Liver (tissue), 7 donors: ENCODE measurements at regions not wholly inside any gene's neighbourhood (a gene's known extent, or its start where the extent isn't known, plus 50 kb on each side); places are given as distances from the start of the nearest gene placed in this dataset.

Experiments used
- DNase-seq: peaks from one replicate; pipeline ENCODE4 v3.0.0-alpha.2; 2017; ENCODE audit warnings: low spot score
- H3K27ac ChIP-seq, 2 donors: one replicate each; pipeline ENCODE4 v1.7.0; 2013; ENCODE audit warnings: inconsistent platforms in 2 of 2, low read length in 2 of 2, control low read depth in 1 of 2, low read depth in 1 of 2, mild to moderate bottlenecking in 1 of 2
- H3K27me3 ChIP-seq, 4 donors: one replicate each; pipeline versions ENCODE4 v1.6.1 to v1.7.0; 2013; ENCODE audit warnings: low read length in 3 of 4, inconsistent platforms in 1 of 4, mild to moderate bottlenecking in 1 of 4, moderate library complexity in 1 of 4; ENCODE audit not compliant: control insufficient read depth in 4 of 4, insufficient read depth in 4 of 4
- H3K36me3 ChIP-seq, 4 donors: one replicate each; pipeline versions ENCODE4 v1.6.1 to v1.7.0; 2013; ENCODE audit warnings: low read length in 3 of 4, mild to moderate bottlenecking in 3 of 4, low read depth in 1 of 4, moderate library complexity in 1 of 4; ENCODE audit not compliant: control insufficient read depth in 4 of 4, insufficient read depth in 3 of 4
- H3K4me1 ChIP-seq, 4 donors: one replicate each; pipeline versions ENCODE4 v1.6.1 to v1.7.0; 2013; ENCODE audit warnings: low read length in 3 of 4, mild to moderate bottlenecking in 3 of 4, moderate library complexity in 1 of 4; ENCODE audit not compliant: control insufficient read depth in 4 of 4, insufficient read depth in 4 of 4
- H3K4me3 ChIP-seq, 3 donors: one replicate each; pipeline versions ENCODE4 v1.6.1 to v1.7.0; 2013; ENCODE audit warnings: low read length in 3 of 3, control low read depth in 1 of 3, low read depth in 1 of 3, mild to moderate bottlenecking in 1 of 3
- H3K9ac ChIP-seq, 2 donors: one replicate each; pipeline ENCODE4 v1.7.0; 2013; ENCODE audit warnings: low read length in 2 of 2, mild to moderate bottlenecking in 2 of 2, moderate library complexity in 2 of 2, control low read depth in 1 of 2, low read depth in 1 of 2
- H3K9me3 ChIP-seq, 4 donors: one replicate each; pipeline versions ENCODE4 v1.6.1 to v1.7.0; 2013; ENCODE audit warnings: low read length in 3 of 4; ENCODE audit not compliant: control insufficient read depth in 4 of 4
- EGR1 ChIP-seq, 2 donors: IDR thresholded peaks; 2 replicates each; pipeline ENCODE4 v1.6.1; 2016 to 2018; ENCODE audit warnings: antibody characterized with exemption in 2 of 2, low read depth in 2 of 2
- FOXA1 ChIP-seq: IDR thresholded peaks from 2 replicates; pipeline ENCODE4 v1.6.1; 2016; ENCODE audit warnings: antibody characterized with exemption
- FOXA2 ChIP-seq: IDR thresholded peaks from 2 replicates; pipeline ENCODE4 v1.6.1; 2016; ENCODE audit warnings: antibody characterized with exemption
- GABPA ChIP-seq, 2 donors: IDR thresholded peaks in 1 of 2; conservative IDR thresholded peaks in 1 of 2; 2 replicates each; pipeline ENCODE4 v1.6.1; 2016; ENCODE audit warnings: antibody characterized with exemption in 2 of 2, mild to moderate bottlenecking in 1 of 2, moderate library complexity in 1 of 2
- HNF4A ChIP-seq, 2 donors: conservative IDR thresholded peaks; 2 replicates each; pipeline ENCODE4 v1.6.1; 2016; ENCODE audit warnings: antibody characterized with exemption in 2 of 2, mild to moderate bottlenecking in 2 of 2
- HNF4G ChIP-seq: IDR thresholded peaks from 2 replicates; pipeline ENCODE4 v1.6.1; 2016; ENCODE audit warnings: antibody characterized with exemption
- JUND ChIP-seq, 2 donors: IDR thresholded peaks; 2 replicates each; pipeline ENCODE4 v1.6.1; 2016; ENCODE audit warnings: antibody characterized with exemption in 2 of 2
- NR2F2 ChIP-seq: IDR thresholded peaks from 2 replicates; pipeline ENCODE4 v1.6.1; 2016; ENCODE audit warnings: antibody characterized with exemption
- RAD21 ChIP-seq, 2 donors: IDR thresholded peaks; 2 replicates each; pipeline ENCODE4 v1.6.1; 2016; ENCODE audit warnings: antibody characterized with exemption in 2 of 2, mild to moderate bottlenecking in 2 of 2
- RXRA ChIP-seq, 2 donors: IDR thresholded peaks; 2 replicates each; pipeline ENCODE4 v1.6.1; 2017 to 2018; ENCODE audit warnings: antibody characterized with exemption in 2 of 2, mild to moderate bottlenecking in 1 of 2
- SP1 ChIP-seq: IDR thresholded peaks from 2 replicates; pipeline ENCODE4 v1.6.1; 2018; ENCODE audit warnings: antibody characterized with exemption, mild to moderate bottlenecking
- TAF1 ChIP-seq: conservative IDR thresholded peaks from 2 replicates; pipeline ENCODE4 v1.6.1; 2016; ENCODE audit warnings: antibody characterized with exemption, mild to moderate bottlenecking
- YY1 ChIP-seq: IDR thresholded peaks from 2 replicates; pipeline ENCODE4 v1.6.1; 2016; ENCODE audit warnings: antibody characterized with exemption, mild to moderate bottlenecking
- TF ChIP-seq, protein P1 (sequence below): fragments of 150-350 bp; IDR thresholded peaks from 2 replicates; pipeline ENCODE4 v1.5.1; 2017; ENCODE audit warnings: improper control_type of control experiment, low read depth, low read length; ENCODE audit not compliant: missing input control
- TF ChIP-seq, protein P2 (sequence below): IDR thresholded peaks from 2 replicates; pipeline ENCODE4 v1.6.1; 2016; ENCODE audit warnings: antibody characterized with exemption, mild to moderate bottlenecking
- TF ChIP-seq, protein P3 (sequence below): IDR thresholded peaks from 2 replicates; pipeline ENCODE4 v1.6.1; 2016; ENCODE audit warnings: antibody characterized with exemption
- TF ChIP-seq, protein P4 (sequence below): IDR thresholded peaks from 2 replicates; pipeline ENCODE4 v1.6.1; 2016; ENCODE audit warnings: antibody characterized with exemption
- TF ChIP-seq, protein P5 (sequence below): IDR thresholded peaks from 2 replicates; pipeline ENCODE4 v1.6.1; 2016; ENCODE audit warnings: antibody characterized with exemption
- donor health status: healthy.
- donor health status: healthy.
- donor health status: healthy.
- donor health status: healthy.

DNA sequence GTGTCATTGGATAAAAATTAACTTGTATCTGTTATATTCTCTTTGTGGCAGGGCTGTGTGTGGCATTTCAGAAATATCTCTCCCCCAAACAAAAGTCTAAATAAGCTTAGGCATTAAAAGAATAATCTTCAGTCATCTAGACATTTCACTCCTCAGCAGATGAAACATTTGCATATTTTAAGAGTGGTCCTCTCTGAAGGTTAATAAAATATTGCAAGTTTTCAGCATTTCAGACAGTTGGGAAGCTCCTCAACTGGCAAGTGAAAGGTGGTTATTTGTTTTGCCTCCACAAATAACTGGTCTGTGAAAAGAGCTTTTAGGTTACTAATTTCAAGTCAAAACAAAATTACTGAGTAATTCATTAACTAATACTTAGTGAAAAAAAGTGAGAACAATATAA, 462.6 kb downstream of the EPHA4 start:
- Histone ChIP-seq H3K4me1 (no peaks in the 10 kb centered on the region), H3K4me3 (no peak overlapping the region), H3K36me3 (no peaks in the 10 kb centered on the region), H3K9me3 (no peaks in the 10 kb centered on the region), H3K27ac (no peak overlapping the region), H3K27me3 (peaks cover 0 to 2% (median 0%) of the 10 kb centered on the region in 4 donors), H3K9ac (no peak overlapping the region)
- TF ChIP-seq FOXA1: no peak
- TF ChIP-seq, protein P1, sequence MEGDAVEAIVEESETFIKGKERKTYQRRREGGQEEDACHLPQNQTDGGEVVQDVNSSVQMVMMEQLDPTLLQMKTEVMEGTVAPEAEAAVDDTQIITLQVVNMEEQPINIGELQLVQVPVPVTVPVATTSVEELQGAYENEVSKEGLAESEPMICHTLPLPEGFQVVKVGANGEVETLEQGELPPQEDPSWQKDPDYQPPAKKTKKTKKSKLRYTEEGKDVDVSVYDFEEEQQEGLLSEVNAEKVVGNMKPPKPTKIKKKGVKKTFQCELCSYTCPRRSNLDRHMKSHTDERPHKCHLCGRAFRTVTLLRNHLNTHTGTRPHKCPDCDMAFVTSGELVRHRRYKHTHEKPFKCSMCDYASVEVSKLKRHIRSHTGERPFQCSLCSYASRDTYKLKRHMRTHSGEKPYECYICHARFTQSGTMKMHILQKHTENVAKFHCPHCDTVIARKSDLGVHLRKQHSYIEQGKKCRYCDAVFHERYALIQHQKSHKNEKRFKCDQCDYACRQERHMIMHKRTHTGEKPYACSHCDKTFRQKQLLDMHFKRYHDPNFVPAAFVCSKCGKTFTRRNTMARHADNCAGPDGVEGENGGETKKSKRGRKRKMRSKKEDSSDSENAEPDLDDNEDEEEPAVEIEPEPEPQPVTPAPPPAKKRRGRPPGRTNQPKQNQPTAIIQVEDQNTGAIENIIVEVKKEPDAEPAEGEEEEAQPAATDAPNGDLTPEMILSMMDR: no peak
- TF ChIP-seq, protein P2, sequence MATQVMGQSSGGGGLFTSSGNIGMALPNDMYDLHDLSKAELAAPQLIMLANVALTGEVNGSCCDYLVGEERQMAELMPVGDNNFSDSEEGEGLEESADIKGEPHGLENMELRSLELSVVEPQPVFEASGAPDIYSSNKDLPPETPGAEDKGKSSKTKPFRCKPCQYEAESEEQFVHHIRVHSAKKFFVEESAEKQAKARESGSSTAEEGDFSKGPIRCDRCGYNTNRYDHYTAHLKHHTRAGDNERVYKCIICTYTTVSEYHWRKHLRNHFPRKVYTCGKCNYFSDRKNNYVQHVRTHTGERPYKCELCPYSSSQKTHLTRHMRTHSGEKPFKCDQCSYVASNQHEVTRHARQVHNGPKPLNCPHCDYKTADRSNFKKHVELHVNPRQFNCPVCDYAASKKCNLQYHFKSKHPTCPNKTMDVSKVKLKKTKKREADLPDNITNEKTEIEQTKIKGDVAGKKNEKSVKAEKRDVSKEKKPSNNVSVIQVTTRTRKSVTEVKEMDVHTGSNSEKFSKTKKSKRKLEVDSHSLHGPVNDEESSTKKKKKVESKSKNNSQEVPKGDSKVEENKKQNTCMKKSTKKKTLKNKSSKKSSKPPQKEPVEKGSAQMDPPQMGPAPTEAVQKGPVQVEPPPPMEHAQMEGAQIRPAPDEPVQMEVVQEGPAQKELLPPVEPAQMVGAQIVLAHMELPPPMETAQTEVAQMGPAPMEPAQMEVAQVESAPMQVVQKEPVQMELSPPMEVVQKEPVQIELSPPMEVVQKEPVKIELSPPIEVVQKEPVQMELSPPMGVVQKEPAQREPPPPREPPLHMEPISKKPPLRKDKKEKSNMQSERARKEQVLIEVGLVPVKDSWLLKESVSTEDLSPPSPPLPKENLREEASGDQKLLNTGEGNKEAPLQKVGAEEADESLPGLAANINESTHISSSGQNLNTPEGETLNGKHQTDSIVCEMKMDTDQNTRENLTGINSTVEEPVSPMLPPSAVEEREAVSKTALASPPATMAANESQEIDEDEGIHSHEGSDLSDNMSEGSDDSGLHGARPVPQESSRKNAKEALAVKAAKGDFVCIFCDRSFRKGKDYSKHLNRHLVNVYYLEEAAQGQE: no peak
- TF ChIP-seq EGR1 (IDR thresholded peaks at IDR 0.05; ENCODE audit: low read depth in 2 of 2): no peak
- TF ChIP-seq, protein P3, sequence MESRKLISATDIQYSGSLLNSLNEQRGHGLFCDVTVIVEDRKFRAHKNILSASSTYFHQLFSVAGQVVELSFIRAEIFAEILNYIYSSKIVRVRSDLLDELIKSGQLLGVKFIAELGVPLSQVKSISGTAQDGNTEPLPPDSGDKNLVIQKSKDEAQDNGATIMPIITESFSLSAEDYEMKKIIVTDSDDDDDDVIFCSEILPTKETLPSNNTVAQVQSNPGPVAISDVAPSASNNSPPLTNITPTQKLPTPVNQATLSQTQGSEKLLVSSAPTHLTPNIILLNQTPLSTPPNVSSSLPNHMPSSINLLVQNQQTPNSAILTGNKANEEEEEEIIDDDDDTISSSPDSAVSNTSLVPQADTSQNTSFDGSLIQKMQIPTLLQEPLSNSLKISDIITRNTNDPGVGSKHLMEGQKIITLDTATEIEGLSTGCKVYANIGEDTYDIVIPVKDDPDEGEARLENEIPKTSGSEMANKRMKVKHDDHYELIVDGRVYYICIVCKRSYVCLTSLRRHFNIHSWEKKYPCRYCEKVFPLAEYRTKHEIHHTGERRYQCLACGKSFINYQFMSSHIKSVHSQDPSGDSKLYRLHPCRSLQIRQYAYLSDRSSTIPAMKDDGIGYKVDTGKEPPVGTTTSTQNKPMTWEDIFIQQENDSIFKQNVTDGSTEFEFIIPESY: no peak
- no peak for TF ChIP-seq GABPA (IDR thresholded peaks at IDR 0.05 in 1 of 2, conservative IDR thresholded peaks at IDR 0.05 in 1 of 2)
- TF ChIP-seq HNF4A (conservative IDR thresholded peaks at IDR 0.05): no peak
- TF ChIP-seq RAD21 (IDR thresholded peaks at IDR 0.05): no peak
- TF ChIP-seq, protein P4, sequence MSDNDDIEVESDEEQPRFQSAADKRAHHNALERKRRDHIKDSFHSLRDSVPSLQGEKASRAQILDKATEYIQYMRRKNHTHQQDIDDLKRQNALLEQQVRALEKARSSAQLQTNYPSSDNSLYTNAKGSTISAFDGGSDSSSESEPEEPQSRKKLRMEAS: no peak
- no peak for TF ChIP-seq YY1
- no peak for TF ChIP-seq JUND (IDR thresholded peaks at IDR 0.05)
- TF ChIP-seq TAF1: no peak
- TF ChIP-seq, protein P5, sequence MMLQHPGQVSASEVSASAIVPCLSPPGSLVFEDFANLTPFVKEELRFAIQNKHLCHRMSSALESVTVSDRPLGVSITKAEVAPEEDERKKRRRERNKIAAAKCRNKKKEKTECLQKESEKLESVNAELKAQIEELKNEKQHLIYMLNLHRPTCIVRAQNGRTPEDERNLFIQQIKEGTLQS: no peak
- no peak for TF ChIP-seq RXRA (IDR thresholded peaks at IDR 0.05)
- TF ChIP-seq FOXA2: no peak
- no peak for TF ChIP-seq HNF4G
- TF ChIP-seq SP1: no peak
- no peak for TF ChIP-seq NR2F2
- no peak for DNase-seq
